GM20431 (cell line): ENCODE measurements at regions not wholly inside any gene's neighbourhood (a gene's known extent, or its start where the extent isn't known, plus 50 kb on each side); places are given as distances from the start of the nearest gene placed in this dataset.
"Not testable (repeated sequence)": the region's sequence is repeated elsewhere in the genome, so short reads cannot be mapped to it uniquely, and the experiment has no call there.

Experiments
- in situ Hi-C: fragments of 300-500 bp; cut with MseI, MboI; formaldehyde crosslinking; loops from one replicate; pipeline ENCODE4 v1.15.0; 2020; ENCODE audit warnings: low sequenced_read_pairs; ENCODE audit not compliant: unreplicated experiment

DNA sequence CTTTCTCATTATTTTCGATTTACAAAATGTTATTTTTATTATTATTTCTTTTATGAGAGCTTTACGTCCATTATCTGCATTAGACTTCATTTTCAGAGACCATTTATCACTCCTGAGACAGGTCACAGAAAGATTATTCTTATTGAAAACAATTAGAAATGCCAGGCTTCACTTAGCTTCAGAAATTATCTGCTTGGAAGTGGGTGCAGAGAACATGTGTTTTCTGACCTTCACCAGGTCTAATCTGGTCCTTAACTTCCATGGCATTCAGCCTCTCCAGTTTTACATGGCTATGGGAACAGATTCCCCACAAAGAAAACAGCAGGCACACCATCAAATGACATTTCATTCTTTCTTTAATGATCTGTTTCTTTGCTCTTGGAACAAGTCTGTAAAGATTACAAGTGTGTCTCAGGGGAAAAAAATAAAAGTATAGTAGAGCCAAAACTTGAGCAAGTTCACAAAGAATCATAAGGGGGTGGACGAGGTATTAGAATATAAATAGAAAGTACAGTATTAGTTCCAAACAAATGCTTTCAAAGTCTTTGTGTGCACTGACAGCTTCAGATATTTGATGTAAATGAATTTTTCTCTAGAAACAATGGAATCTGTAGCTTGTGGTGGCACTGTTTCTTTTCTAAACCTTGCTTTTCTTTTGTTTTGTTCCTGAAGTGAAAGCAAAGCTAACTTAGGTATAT lies 294.2 kb upstream of the MEIS2 start:
- in situ Hi-C loops, result no loop called here

DNA sequence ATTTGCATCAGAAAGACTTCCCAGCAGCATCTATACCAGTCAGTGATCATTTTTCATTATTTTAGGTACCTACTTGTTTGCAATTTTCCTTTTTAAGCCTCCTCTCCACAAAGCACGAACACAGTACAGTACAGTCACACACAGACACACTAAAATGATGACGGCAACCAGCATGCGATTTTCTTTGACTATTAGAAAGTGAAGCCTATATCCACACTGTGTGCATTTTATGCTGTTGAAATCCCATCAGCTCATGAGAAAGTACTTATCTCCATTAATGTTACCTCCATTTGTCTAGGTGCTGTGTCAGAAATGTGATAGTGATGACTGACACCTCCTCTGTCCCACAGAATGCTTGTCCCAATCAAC lies 294.7 kb upstream of the MEIS2 start:
- in situ Hi-C loops, result no loop called here

DNA sequence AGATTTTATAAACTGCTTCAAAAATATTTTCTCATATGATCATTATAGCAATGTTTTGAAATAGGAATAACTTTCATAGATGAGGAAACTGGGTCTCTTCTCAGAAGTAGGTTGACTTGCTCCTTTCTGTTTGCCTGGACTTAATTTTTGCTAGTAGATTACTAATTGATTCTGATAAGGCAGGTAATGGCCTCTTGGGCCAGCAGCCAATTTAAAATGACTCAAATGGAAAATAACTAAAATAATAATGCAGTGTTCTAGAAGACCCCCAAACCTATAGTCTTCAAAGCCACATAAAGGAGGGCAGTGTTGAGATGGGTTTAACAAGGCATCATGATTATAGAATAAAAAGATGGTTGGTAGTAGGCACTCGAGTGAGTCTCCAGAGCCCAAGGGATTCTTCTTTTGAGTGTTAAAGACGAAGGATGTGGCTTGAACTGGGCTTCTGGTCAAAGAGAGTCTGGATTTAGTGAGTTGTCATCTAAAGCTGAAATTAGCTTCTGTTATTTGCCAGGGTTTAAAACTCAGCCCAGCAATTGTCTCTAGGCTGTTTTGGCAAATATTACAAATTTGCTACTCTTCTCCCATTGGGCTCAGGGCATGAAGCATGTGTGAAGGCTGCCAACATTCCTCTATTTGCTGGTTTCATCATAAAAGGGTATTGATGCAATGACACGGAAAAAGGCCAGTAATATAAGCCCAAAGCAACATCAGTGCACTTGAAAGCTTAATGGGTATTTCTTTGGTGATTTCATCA lies 297.1 kb upstream of the MEIS2 start:
- in situ Hi-C loops, result no loop called here

DNA sequence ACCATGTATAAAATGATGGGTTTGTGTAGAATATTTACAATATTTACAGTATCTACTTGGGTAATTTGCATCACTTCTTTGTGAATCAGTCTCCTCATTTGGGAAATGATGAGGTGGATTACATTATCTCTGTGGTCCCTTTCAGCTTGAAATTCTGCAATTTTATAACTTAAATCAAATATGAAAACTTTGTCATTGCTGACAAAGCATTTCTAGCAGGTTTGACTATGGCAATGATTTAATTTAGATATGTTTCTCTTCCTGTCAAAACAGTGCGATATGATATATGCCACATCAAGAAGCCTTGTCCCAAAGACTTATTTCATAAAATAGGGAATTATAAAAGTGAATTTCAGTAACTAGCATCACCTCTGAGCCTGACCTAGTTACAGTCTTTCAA lies 315.8 kb upstream of the MEIS2 start:
- in situ Hi-C loops, result no loop called here

DNA sequence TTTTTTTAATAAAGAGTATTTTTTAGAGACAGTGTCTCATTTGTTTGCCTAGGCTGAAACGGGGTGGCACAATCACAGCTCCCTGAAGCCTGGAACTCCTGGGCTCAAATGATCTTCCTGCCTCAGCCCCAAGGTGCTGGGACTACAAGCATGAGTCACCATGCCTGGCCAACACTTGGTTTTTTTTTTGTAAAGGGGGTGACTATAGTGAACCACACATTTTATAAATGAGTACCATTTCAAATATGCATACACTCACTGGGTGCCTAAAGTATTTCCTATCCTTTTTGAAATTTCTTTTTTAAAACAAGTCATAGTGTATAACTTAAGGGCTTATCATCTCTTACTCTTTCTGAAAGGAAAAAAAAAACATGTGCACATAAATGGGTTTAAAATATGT lies 325.2 kb upstream of the MEIS2 start:
- in situ Hi-C loops, result no loop called here

DNA sequence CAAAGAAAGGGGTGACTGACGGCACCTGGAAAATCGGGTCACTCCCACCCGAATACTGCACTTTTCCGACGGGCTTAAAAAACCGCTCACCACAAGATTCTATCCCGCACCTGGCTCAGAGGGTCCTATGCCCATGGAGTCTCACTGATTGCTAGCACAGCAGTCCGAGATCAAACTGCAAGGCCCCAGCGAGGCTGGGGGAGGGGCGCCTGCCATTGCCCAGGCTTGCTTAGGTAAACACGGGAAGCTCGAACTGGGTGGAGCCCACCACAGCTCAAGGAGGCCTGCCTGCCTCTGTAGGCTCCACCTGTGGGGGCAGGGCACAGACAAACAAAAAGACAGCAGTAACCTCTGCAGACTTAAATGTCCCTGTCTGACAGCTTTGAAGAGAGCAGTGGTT lies 327.0 kb upstream of the MEIS2 start:
- in situ Hi-C loops, result not testable (repeated sequence)

DNA sequence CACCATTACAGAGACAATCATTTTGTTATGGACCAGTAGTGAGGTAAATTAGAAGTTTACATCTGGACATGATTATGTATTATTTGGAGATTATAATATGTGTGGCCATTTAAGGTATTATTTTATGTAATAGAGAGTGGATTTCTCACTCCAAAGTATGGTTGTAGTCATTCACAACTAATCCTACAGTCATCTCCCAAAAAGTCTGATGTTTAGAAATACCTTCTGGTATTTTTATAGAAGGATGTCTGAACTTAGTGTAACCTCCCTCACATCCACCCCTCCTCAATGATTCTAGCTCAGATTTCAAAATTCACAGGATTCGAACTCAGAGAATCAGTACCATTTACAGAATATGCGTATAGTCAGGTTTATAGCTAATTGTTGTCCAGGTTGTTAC lies 346.6 kb upstream of the MEIS2 start:
- in situ Hi-C loops, result no loop called here

DNA sequence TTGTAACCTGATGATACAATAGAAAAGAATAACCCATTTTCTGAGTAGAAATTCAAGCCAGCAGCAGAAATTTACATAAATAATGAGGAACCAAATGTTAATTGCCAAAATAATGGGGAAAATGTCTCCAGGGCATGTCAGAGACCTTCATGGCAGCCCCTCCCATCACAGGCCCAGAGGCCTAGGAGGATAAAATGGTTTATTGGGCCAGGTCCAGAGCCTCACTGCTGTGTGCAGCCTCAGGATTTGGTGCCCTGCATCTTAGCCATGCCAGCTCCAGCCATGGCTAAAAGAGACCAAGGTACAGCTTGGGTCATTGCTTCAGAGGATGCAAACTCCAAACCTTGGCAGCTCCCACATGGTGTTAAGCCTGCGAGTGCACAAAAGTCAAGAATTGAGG lies 352.1 kb upstream of the MEIS2 start:
- in situ Hi-C loops, result no loop called here

DNA sequence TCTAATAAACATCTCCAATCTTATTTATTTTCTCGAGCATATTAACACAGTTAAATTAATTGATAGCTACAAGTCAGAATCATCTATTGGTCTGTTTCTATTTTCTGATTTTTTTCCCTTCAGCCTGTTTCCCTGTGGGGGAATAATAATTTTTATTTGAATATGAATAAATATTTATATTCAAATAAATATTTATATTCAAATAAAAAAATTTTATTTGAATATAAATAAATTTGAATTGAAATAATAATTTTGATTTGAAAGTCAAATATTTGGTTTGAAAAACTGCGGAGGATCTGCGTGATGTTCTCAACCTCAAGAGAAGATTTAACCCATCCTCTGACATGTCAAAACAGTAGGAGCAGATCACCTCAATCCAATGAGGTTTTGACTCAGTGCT lies 380.1 kb upstream of the MEIS2 start:
- in situ Hi-C loops, result no loop called here

DNA sequence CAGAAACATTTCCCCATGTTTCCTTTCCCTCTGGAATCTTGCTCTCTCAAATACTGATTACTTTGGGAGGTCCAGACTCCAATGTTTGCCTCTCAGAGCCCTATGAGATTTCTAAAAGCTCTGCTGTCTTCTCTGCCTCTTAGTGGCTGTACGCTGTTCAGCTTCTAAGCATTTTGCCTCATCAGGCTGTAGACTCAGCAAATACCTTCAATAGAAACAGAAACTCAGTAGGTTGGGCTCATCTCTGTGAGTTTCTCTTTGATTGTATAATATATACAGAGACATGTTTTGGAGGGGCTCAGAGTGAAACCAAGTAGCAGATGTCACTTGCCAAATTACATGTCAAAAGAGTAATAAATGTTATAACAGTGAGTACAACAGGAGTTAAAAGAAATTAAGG lies 380.8 kb upstream of the MEIS2 start:
- in situ Hi-C loops, result no loop called here

DNA sequence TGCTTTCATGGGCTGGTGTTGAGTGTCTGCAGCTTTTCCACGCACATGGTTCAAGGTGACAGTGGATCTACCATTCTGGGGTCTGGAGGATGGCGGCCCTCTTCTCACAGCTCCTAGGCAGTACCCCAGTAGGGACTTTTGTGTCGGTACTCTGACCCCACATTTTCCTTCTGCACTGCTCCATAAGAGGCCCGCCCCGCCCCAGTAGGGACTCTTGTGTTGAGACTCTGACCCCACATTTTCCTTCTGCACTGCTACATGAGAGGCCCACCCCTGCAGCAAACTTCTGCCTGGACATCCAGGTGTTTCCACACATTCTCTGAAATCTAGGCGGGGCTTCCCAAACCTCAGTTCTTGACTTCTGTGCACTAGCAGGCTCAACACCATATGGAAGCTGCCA lies 383.4 kb upstream of the MEIS2 start:
- in situ Hi-C loops, result no loop called here

DNA sequence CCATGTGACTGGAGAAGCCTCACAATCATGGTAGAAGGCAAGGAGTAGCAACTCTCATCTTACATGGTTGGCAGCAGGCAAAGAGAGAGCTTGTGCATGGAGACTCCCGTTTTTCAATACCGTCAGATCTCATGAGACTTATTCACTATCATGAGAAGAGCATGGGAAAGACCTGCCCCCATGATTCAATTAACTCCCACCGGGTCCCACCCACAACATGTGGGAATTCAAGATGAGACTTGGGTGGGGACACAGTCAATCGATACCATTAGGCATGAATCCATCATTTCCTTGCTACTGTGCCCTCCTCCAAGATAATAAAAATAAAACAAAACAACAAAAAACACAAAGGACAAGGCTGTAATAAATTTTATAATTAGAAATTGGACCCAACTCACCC lies 384.7 kb upstream of the MEIS2 start:
- in situ Hi-C loops, result no loop called here

DNA sequence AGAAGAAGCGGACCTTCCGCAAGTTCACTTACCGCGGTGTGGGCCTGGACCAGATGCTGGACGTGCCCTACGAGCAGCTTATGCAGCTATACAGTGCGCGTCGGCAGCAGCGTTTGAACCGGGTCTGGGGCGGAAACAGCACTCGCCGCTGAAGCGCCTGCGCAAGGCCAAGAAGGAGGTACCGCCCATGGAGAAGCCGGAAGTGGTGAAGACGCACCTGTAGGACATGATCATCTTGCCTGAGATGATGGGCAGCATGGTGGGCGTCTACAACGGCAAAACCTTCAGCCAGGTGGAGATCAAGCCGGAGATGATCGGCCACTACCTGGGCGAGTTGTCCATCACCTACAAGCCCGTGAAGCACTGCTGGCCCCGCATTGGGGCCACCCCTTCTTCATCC lies 390.4 kb upstream of the MEIS2 start:
- in situ Hi-C loops, result no loop called here

DNA sequence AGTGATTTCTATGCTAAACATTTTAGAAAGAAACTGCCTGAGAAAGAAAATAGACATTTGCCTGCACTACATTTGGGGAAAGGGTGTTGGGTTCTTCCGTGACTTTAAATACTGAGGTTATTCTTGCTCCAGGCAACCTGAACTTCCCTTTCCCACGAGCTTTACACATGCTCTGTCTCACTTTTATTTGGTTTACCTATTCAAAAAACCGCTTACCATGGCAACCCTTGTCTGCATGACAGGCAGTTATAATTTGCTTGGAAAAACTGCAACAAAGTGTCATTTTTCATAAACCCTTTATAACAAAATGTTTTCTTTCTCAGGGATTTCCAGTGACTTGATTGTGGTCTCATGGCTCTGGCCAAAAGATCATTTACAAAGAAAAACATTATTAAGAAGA lies 416.3 kb upstream of the MEIS2 start:
- in situ Hi-C loops, result no loop called here

DNA sequence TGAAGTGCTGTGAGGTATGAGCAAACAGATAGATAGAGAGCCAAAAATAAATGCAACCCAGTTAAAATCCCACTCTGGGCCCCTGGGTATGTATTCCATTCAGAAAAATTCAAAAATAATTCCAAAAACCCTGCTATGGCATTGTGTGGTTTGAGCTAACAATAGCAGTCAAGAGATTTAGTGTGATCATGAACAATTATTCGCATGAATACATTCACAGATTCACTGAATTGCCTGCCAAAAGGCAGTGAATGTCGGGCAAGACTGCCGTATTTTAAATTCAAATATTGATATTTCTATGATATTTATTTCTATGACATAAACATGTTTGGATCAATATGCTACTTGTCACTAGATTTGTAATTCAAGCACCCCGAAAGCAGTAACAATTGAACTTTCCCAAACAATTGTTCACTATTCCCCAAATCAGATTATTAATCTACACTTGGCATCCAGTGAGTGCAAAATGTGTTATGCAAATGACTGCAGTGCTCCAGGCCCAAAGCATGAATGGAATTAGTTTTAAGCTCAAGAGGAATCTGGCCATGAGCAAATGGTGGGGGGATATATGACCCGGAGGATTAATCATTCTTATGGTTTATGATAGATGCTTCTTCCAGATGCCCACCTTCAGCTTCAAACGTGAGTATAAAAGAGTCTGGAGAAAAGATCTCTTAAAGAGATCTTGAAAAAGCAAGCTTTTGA lies 417.0 kb upstream of the MEIS2 start:
- in situ Hi-C loops, result no loop called here

DNA sequence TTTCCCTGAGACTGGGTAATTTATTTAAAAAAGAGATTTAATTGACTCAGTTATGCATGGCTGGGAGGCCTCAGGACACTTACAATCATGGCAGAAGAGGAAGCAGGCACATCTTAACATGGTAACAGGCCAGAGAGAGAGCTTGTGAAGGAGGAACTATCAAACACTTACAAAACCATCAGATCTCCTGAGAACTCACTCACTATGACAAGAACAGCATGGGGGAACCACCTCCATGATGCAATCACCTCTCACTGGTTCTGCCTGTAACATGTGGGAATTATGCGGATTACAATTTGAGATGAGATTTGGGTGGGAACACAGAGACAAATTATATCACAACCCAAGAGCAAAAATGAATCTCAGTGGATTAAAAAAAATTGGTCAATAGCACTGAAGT lies 416.0 kb upstream of the TMCO5A start:
- in situ Hi-C loops, result no loop called here

DNA sequence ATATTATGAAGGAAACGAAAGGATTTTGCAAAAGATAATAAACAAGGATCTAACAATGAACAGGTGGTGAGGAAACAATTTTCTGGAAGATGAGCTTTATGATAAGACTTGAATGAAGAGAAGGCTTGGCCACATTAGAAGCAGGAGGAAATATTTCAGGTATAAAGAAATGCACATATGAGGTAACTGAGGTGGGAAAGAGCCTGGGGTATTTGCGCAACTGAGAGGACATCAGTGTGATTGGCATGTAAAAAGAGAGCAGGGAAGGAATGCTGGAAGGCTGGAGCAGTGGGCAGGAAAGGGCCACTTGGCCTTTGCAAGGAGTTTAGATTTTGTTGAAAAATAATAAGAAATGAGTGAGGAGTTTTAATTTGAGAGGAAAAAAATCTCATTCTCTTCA lies 414.4 kb upstream of the TMCO5A start:
- in situ Hi-C loops, result no loop called here

DNA sequence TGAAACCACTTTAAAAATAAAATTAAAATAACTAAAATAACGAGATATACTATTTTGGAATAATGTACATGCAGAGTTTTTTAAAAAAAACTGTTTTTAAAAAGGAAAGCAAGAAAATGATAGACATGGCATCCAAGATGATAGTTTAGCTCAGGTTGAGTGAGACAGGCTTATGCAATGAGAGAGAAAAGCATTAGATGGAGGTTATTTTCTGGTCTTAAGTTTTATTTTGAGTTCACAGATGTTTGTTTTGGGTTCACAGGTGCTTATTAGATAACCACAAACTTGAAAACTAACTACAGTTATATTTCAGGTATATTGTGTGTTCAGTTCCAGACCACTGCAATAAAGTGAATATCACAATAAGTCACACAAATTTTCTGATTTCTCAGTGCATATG lies 413.6 kb upstream of the TMCO5A start:
- in situ Hi-C loops, result no loop called here

DNA sequence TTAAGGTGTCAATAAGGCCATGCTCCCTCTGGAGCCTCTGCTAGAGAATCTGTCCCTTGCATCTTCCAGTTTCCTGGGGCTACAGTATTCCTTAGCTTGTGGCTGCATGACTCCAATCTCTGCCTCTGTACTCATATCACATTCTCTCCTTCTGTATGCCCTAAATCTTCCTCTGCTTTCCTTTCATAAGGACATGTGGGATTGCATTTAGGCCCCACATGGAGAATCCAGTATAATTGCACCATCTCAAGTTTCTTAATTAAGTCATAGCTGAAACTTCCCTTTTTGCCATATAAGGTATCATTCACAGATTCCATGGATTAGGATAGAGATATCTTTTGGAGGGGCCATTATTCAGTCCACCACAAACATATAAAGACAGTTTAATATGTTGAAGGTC lies 409.8 kb upstream of the TMCO5A start:
- in situ Hi-C loops, result no loop called here

DNA sequence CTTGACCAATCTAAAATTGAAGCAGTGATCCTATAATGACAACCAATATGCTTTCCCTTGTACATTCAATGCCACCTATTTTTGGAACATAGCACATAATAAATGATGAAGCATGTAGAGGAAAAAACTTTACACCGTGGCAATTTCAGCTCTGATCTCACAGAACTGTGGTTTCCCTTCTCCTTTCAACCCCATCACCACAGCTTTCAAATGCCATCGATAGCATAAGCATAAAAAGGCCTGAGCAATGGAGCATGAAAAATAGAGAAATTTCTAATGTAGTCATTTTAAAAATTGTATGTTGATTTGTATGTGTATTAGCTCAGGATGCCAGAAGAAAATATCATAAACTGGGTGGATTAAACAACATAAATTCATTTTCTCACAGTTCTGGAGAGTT lies 406.0 kb upstream of the TMCO5A start:
- in situ Hi-C loops, result no loop called here

DNA sequence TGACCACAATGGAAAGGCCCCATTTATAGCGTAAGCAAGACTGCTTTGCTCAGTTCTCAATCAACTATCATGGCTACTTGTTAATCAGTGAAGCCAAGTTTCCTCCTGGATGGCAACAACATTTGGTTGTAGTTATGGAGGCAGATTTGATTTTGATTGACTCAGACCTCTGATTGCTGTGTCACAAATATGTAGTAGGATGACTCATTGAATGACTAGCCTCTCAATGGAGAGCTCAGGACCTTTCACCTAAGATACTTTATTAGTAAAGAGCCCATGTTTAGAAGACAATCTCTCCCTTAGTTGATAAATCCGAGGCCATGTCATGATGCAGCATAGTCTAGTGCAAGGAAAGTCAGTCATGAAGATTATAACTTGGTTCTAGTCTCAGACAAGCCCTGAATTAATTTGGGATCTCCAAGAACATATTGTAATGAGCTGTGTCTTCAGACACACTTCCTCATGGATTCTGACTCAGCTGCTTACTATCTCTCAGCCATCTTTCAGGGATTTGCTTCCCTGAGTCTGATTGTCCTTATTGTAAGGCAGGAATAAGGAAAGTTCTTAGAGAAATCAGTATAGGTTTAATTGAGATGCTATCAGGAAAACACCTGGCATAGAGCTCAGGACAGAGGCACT lies 397.4 kb upstream of the TMCO5A start:
- in situ Hi-C loops, result no loop called here
